ENCODE measurements at regions not wholly inside any gene's neighbourhood (a gene's known extent, or its start where the extent isn't known, plus 50 kb on each side); places are given as distances from the start of the nearest gene placed in this dataset.
"Not testable (repeated sequence)": the region's sequence is repeated elsewhere in the genome, so short reads cannot be mapped to it uniquely, and the experiment has no call there.

- DNase-seq (ENCODE audit: low spot score) = no peak
Observed at GRCh38 chr5:62097361-62097760, 208.6 kb upstream of the KIF2A start.

GRCh38 chr5:62100201-62100600 is 205.8 kb upstream of the KIF2A start:
- DNase-seq (ENCODE audit: low spot score) = no peak

- not testable (repeated sequence) for DNase-seq (ENCODE audit: low spot score)
Observed at GRCh38 chr5:62103863-62104262, 202.1 kb upstream of the KIF2A start.

- no peak for DNase-seq (ENCODE audit: low spot score)
Observed at GRCh38 chr5:62111428-62111827, 194.6 kb upstream of the KIF2A start.

GRCh38 chr5:62112689-62113228 is 193.2 kb upstream of the KIF2A start:
- DNase-seq (ENCODE audit: low spot score) = peak; percentile 8

- peak; percentile 39 for DNase-seq (ENCODE audit: low spot score)
Observed at GRCh38 chr5:62115014-62115413, 191.0 kb upstream of the KIF2A start.

- DNase-seq (ENCODE audit: low spot score) = no peak
Observed at GRCh38 chr5:62124266-62124665, 181.7 kb upstream of the KIF2A start.

- DNase-seq (ENCODE audit: low spot score) = no peak
Observed at GRCh38 chr5:62126090-62126489, 179.9 kb upstream of the KIF2A start.

GRCh38 chr5:62127098-62127736 is 178.8 kb upstream of the KIF2A start:
- no peak for DNase-seq (ENCODE audit: low spot score)

- DNase-seq (ENCODE audit: low spot score) = no peak
Observed at GRCh38 chr5:62130107-62130506, 175.9 kb upstream of the KIF2A start.

GRCh38 chr5:62132276-62132675 is 173.7 kb upstream of the KIF2A start:
- DNase-seq (ENCODE audit: low spot score) = no peak

GRCh38 chr5:62133426-62133825 is 172.6 kb upstream of the KIF2A start:
- DNase-seq (ENCODE audit: low spot score) = no peak

GRCh38 chr5:62134811-62135210 is 171.2 kb upstream of the KIF2A start:
- no peak for DNase-seq (ENCODE audit: low spot score)

GRCh38 chr5:62137628-62138027 is 168.4 kb upstream of the KIF2A start:
- no peak for DNase-seq (ENCODE audit: low spot score)

- DNase-seq (ENCODE audit: low spot score) = no peak
Observed at GRCh38 chr5:62138607-62139006, 167.4 kb upstream of the KIF2A start.

- DNase-seq (ENCODE audit: low spot score) = no peak
Observed at GRCh38 chr5:62139741-62140140, 166.3 kb upstream of the KIF2A start.

GRCh38 chr5:62142351-62142750 is 163.7 kb upstream of the KIF2A start:
- no peak for DNase-seq (ENCODE audit: low spot score)

- DNase-seq (ENCODE audit: low spot score) = peak; percentile 19
Observed at GRCh38 chr5:62143268-62144229, 162.5 kb upstream of the KIF2A start.

GRCh38 chr5:62144401-62145022 is 161.5 kb upstream of the KIF2A start:
- no peak for DNase-seq (ENCODE audit: low spot score)

- DNase-seq (ENCODE audit: low spot score) = no peak
Observed at GRCh38 chr5:62149879-62150278, 156.1 kb upstream of the KIF2A start.

- no peak for DNase-seq (ENCODE audit: low spot score)
Observed at GRCh38 chr5:62152394-62153087, 153.5 kb upstream of the KIF2A start.

GRCh38 chr5:62154758-62155157 is 151.2 kb upstream of the KIF2A start:
- DNase-seq (ENCODE audit: low spot score) = no peak
